ENCODE measurements at regions not wholly inside any gene's neighbourhood (a gene's known extent, or its start where the extent isn't known, plus 50 kb on each side); places are given as distances from the start of the nearest gene placed in this dataset.
"Not testable (repeated sequence)": the region's sequence is repeated elsewhere in the genome, so short reads cannot be mapped to it uniquely, and the experiment has no call there.

- no peak for DNase-seq
Measured at GRCh38 chr2:216774620-216775019, 79.3 kb upstream of the IGFBP5 start.

GRCh38 chr2:216774180-216774579, 78.8 kb upstream of the IGFBP5 start:
- DNase-seq, result no peak

- no peak for DNase-seq
Measured at GRCh38 chr2:216773072-216773471, 77.7 kb upstream of the IGFBP5 start.

GRCh38 chr2:216770717-216771116, 75.4 kb upstream of the IGFBP5 start:
- no peak for DNase-seq

- no peak for DNase-seq
Measured at GRCh38 chr2:216770050-216770449, 74.7 kb upstream of the IGFBP5 start.

- no peak for DNase-seq
Measured at GRCh38 chr2:216769626-216770025, 74.3 kb upstream of the IGFBP5 start.

GRCh38 chr2:216768908-216769411, 73.6 kb upstream of the IGFBP5 start:
- no peak for DNase-seq

GRCh38 chr2:216765761-216766262, 70.5 kb upstream of the IGFBP5 start:
- DNase-seq, result no peak

- no peak for DNase-seq
Measured at GRCh38 chr2:216763396-216763795, 68.0 kb upstream of the IGFBP5 start.

GRCh38 chr2:216761809-216762208, 66.5 kb upstream of the IGFBP5 start:
- DNase-seq, result no peak

GRCh38 chr2:216761133-216761532, 65.8 kb upstream of the IGFBP5 start:
- no peak for DNase-seq

- DNase-seq, result no peak
Measured at GRCh38 chr2:216758256-216759155, 63.2 kb upstream of the IGFBP5 start.

GRCh38 chr2:216757532-216757931, 62.2 kb upstream of the IGFBP5 start:
- DNase-seq, result peak in 1 of 2 donors; percentile 17

GRCh38 chr2:216756435-216756834, 61.1 kb upstream of the IGFBP5 start:
- DNase-seq, result no peak

GRCh38 chr2:216754812-216755211, 59.5 kb upstream of the IGFBP5 start:
- DNase-seq, result no peak

GRCh38 chr2:216754336-216754735, 59.0 kb upstream of the IGFBP5 start:
- DNase-seq, result no peak

GRCh38 chr2:216752855-216753505, 57.6 kb upstream of the IGFBP5 start:
- no peak for DNase-seq

- not testable (repeated sequence) for DNase-seq
Measured at GRCh38 chr2:216750750-216751149, 55.4 kb upstream of the IGFBP5 start.

GRCh38 chr2:216746268-216746667, 50.9 kb upstream of the IGFBP5 start:
- DNase-seq, result not testable (repeated sequence)

- DNase-seq, result no peak
Measured at GRCh38 chr2:216745453-216745852, 50.1 kb upstream of the IGFBP5 start.

Data from inflammatory macrophage treated with lipopolysaccharide for 1 hour (primary cell).